ENCODE measurements at regions not wholly inside any gene's neighbourhood (a gene's known extent, or its start where the extent isn't known, plus 50 kb on each side); places are given as distances from the start of the nearest gene placed in this dataset.

DNA sequence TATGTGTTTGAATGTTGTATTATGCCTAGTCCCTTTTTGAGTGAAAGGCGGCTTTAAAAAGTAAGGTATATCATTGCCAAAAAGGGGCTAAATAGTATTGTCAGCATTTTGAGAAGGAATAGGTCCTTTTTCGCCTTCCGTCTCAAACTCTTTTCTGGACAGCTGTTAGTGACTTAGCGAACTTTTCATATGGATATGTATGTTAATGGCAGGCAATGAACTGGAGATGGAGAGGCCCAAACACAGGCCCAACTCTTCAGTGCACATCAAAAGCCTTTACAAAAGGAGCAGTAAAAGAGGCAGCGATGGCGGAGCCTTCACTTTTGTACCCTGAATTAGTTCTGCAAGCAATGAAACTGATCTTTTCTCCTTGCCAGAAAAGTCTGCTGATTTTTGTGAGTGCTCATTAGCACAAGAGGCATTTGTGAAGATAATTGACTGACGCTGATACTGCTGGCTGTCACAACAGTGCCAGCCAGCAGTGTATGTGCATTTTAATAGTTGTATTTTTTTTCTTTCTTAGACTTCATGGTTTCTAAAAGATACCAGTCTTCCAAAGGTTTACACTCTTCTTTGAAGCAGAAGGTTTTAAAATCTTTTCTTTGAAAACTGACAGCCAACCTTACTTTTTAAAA, 243.7 kb upstream of the SP8 start:
- no peak for DNase-seq

DNA sequence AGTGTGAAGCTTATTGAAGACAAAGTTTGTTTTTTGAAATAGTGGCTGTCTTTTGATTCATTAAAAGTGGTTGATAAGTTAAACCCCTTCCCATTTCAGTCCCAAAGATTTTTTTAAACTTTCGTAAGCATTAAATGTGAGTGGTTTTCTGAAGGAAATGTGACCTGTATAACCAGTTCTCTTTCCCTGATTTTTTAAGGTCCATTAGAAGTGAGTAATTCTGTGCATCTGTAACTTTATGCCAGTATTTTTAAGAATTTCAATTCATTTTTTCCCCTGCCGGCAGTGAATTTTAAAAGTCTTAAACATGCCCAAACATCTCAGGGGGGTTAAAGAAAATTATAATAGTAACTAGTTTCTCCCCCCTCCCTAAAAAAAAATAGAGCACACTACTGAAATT, 254.6 kb upstream of the SP8 start:
- DNase-seq = no peak

DNA sequence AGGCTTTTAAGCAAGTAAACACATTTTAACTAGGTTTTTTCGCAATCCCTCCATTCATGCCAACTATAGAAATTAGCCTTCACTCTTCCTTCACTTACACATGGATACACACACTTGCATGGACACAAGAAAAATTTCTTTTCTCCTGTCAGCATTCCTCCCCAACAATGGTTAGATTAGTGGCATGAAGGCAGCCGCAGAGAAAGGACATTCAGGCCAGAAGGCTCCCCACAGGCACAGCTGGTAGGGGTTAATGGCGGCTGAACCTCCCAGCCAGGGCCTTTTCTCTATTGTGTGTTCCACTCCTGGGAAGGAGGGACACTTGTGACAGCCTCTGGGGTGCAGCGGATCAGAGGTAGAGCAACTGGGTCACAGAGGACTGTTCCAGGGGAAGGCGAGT, 255.0 kb upstream of the SP8 start:
- no peak for DNase-seq

DNA sequence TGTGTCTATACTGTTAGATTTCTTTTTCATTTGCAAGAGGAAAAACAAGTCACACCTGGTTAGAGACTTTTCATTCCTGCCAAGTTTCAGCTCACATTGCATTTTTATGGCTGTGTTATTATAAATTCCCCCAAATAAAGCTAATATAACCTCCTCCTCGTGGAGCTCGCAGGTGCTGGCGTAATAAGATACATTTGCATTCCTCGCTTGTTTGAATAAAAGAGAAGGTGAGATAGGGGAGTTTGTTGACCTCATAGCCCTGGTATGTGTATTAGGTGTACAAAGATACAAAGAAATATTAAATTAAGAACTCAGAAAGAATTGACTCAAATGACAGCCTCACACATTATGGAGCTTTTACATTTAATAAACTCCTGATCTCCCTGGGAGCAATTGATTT, 257.7 kb upstream of the SP8 start:
- DNase-seq = no peak

DNA sequence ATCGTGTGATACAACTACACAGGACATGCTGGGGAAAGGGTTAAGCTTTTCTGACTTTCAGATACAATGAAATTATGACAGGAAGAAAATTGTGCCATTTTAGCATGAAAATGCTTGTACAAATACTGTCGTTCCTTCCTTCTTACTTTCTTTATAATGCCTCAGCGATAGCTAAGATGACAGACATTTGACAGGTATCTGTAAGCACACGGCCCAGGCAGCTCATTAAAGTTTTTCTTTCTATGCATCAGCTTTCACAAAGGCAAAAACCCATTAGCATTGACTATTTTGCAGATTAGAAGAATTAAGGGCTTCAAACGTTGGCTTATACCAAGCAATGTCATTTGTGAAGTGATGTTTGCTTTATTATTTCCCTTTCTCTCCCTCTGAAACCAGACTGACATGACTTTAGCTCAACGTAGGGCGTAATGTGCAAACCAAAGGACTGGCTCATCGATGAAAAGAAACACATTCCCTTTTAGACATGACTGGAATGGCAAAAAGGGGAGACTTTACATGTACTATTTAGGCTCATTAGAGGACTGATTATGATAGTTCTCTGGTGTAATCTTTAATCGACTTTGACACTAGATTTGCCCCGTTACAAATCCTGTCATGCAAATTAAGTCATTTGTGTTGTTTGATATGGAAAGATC, 258.4 kb upstream of the SP8 start:
- DNase-seq = no peak

DNA sequence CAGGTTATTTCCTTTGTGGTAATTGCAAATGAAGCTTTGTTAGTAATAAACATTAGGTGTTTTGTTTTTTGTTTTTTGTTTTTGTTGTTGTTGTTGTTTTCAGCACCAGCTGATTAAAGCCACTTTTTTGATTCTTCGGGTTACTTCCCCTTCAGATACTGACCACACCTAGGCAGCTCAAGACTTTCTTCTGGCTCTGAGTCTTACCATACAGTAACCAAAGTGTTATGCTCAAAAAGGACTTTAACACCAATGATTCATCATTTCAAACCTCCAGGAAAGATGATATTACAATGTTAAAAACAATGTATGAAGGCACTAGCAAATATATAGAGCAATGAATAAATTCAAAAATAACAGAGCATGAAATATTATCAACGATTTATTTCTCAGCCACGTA, 265.2 kb upstream of the SP8 start:
- no peak for DNase-seq

DNA sequence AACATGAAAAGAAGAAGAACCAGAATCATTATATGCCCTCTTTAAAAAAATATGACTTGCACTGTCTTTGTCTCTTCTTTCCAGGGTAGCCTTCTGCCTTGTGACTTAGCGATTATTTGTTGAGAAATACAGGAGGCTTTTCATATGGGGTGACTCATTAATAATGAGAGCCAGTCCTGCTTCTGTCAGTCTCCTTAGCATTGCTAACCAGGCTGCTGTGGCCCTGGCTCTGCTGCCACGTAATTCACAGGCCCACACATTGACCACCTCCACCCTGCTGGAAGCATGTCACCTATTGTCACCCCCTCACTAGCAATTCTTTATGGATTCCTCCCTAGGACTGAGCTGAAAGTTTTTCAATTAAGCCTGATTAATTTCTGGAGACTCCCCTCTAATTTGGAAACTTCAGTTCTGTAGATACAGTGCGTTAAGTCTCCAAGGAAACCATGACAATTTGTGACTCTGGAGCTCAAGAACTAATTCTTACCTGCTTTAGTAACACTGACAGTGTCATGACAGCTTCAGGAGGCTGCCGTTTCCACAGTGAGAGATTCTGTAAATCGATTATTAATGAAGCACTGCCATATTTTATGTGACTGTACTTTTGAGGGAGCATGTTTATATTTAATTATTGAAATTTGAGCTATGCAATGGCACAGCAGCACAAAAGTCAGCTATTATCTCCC, 267.9 kb upstream of the SP8 start:
- no peak for DNase-seq

DNA sequence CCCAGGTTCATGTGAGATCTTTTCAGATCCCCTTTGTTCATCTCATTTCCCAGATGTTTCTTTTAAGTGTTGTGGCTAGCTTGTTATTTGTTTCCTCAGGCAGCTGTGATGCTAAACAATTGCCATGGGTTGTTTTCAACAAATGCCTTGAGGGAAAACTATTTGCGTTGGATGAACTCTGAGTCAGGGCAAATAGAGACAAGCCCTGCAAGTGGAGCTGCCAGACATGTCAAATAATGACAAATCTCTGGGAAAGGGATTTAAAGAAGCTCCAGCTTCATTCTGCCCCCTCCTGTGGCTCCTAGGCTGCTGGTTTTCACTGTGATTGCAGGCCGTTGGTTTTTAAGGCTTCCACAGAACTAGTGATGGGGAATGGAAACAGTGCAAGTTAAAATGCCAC, 272.4 kb upstream of the SP8 start:
- no peak for DNase-seq

DNA sequence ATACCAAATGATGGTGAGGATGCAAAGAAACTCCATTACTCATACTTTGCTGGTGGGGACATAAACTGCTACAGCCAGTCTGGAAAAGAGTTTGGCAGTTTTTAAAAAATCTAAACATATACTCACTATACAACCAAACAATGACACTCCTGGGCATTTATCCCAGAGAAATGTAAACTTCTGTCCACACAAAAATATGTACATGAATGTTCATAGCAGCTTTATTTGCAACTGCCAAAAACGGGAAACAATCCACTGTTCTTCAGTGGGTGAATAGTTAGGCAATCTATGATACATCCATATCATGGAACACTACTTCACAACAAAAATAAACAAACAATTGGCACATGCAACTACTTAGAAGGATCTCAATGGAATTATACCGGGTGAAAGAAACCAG, 276.4 kb upstream of the SP8 start:
- DNase-seq = no peak

DNA sequence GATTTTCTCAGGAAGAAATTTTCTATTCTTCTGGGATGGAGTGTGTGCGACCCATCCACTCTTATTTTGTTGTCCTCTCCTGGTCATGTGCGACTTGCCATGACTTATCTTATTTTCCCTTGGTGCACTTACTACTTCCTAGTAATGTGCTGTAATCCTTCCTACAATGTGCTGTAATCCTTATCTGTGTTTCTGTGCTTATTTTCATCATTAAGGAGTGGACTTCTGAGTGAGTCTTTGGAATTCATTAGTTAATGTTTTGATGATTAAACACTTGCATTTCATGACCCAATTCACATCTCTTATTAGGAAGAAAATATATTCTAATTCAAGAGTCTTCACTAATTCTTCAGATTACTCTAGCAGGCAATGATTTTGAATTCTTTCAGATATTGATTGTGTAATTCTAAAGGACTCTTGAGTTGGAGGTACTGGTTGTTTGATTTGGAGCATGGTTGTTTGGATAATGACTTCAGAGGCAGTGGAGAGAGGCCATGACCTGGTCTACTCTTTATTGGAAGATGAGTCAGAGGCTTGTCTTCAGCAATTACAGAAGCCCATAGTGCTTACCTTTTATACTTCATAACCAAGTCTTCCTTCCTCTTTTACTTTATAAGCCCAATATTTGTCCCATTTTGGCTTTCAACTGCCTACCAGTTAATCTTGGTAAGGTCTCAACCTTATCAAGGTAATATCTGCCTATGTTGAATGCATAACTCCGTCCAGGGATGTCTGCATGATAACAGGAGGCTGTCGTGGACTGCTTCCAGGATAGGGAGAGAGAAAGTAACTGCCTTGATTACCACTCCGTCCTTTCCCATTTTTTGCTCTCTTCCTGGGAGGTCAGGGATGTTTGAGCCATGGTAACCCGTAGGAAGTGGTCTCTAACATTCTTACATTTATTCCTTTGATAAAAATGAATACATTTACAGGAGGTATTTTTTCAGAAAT, 278.3 kb upstream of the SP8 start:
- DNase-seq = no peak

DNA sequence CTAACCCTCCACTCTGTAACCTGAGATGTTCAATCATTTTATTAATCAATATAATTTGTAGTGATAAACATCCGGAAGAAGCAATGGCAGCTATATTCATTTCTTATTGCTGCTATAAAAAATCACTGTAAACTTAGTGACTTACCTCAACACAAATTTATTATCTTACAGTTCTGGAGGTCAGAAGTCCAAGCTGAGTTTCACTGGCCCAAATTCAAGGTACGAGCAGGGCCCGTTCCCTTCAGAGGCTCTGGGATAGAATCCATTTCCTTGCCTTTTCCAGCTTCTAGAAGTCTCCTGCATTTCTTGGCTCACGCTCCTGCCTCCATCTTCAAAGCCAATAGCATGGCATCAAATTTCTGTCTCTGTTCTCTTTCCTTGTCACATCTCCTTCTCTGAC, 279.5 kb upstream of the SP8 start:
- DNase-seq = no peak

DNA sequence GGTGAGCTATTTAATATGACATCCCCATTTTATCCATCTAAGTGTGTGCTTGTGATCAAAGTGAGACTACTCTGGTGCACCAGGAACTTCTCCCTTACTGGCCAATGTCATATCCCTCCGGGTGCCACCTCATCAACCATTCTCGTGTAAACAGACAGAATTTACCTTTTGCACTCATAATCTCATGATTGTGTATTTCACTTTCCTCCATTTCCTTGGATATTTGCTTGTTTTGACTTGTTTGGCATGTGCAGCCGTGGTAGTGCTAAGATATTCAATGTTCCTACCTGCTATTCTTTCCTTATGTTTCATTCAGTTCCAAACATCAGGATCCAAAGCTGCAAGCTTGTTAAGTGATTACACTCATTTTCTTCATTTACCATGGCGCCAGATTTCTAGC, 280.5 kb upstream of the SP8 start:
- no peak for DNase-seq

DNA sequence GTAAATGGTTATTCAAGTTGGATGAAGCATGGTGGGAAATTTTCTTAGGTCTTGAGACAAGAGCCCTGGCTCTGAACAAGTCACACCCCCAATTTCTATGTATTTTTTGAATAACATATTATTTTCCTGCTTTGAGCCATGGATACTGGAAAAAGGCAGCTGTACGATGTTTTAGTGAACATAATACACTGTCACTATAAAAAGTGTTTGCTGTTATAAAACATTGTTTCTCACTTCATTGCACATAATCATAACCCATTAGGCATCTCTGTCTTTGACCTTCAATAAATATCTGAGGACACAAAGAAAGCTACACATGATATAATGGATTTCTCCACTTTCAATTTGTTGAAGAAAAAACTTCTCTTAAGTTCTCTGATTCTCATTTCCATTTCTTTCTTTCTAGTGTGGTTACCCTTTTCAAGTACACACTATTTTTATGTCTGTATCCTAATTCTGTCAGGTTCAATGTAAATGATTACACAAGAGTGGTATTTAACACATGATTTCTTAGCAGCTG, 283.9 kb upstream of the SP8 start:
- no peak for DNase-seq

DNA sequence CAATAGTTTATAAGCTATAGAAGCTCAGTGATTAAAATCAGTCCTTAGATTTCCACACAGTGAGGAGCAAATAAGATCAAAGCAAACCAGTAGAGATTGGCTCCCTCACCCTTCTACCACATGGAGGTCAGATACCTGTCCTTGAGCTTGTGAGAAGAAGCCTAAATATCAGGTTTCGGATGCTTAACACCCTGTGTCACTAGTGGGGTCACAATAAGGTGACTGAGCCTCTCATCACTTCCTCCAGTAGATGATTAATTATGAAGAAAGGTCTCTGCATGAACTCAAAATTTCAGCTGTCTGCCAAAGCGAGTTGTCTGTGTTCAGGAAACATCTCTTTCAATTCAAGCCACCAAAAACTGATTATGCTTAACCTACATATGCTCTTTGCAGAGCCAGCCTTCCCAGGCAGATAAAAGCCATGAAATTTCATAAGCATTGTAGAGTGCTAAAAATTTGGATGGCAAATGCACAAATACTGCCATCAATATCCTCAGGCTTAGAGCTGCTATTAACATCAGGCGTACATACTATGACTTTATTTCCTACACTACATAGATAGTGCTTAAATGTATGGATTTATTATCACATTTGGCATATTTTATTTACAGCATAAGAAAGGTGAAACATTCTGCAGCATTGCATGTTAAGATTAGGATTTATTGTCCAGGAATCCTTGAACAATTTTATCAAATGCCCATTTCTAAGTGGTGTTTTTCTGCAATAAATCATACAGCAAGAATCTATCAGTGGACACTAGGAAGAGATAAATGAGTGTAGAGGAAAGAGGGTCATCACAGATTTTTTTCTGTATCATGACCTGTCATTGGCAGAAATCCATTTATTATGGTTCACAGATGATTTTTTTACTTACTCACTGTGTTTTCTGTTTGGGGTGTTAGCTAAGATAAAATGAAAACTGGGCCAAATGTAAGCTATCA, 285.1 kb upstream of the SP8 start:
- DNase-seq = no peak

DNA sequence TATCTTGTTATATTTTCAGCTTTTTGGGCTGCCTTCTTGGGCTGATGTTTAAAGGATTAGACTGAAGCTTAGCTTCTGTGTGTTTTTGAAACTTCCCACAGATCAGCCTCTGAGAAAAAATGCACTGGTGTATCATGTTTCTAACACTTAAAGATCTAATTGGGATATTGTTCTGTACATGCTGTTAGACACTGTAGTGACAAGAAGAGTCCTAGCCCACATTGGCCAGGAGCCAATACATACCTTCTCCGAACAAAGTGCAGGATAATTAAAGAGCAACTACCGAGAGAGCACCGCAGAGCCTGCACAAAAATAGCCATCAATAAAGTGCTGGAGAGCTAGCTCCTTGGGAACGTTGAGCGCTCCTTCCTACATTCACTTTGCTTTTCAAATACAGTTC, 289.4 kb upstream of the SP8 start:
- no peak for DNase-seq

DNA sequence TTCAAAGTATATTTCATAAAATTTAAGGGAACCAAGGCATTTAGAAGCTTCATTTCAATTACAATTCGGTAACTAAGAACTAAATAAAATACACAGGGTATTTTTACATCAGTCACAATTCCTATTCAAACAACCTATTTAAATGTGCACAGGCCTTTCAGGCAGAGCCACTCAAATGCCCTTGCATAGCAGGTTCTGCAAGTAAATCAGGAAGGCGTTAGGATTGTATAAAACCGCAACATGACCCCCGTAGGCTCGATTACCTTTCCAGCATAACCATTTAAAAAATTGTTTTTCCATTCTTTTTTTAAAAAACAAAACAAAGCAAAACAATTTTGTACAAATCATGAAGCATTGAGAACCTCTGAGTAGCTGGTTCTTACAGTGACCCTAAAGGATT, 289.9 kb upstream of the SP8 start:
- no peak for DNase-seq

DNA sequence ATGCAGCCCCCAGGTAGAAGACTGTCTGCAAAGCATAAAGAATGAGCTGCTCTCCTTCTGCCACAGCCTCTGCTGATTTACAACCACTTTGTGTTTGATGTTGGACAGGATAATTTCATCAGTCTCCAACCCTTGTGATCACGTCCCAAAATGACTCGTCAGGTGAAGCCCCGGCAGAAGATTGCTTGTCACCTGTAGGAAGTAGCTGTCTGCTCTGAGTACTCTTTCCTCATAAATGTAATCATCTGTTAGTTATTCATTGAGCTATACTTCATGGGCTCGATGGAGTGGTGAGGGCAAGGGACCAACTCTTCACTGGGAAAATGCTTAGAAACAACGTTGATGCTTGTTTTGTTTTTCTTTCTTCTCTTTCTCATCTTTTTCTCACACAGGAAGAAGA, 290.9 kb upstream of the SP8 start:
- DNase-seq = no peak

DNA sequence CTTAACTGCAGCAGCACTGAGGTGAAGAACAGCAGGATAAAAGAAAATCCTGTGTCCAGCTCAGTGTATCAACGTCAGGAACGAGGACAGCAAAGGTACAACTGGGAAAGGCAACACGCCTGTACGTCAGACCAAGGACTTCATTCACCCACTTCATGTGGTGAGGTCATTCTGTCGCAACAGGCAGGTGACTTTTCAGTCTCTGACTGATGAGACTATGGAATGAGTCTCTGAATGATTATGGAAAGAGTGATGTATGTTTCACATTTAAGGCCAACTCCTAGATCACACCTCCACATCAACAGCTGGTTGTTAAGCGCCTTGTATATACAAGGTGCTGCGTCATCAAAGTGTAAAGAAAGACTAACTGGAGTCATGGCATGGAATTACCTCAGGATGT, 297.6 kb upstream of the SP8 start:
- no peak for DNase-seq

DNA sequence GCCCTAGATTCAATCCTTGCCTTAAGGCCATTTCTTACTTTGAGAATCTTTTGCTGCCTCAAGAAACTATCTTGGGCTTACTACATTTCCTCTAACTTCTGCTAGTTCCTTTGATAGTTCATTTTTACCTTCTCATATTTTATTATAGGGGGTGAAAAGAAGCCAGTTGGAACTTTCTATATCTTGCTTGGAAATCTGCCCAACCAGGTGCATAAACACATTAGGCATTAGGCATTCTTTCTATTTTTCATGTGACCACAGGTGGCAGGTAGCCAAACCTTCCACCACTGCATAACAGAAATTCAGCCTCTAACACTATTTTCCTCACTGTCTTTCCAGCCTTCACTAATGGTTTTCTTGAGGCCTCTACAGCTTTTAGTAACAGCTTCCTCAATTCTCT, 300.0 kb upstream of the SP8 start:
- no peak for DNase-seq

DNA sequence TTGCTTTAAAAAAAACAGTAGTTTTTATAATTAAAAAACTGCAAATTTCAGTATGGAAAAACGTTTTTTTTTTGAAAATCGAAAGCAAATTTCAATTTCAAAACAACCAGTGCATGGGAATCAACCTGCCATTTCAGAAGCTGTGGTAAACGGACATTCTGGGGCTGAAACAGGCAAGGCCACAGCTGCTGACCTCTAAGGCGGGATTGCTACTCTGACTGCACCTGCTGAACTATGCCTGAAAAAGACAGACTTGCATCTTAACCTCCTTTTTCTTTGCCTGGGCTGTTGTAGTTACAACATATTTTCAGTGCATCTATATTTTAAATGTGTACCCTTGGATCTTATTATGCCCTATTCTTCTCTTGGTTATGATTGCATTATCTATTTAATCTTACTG, 303.0 kb upstream of the SP8 start:
- DNase-seq = no peak
